H9 (cell line): ENCODE measurements at regions not wholly inside any gene's neighbourhood (a gene's known extent, or its start where the extent isn't known, plus 50 kb on each side); places are given as distances from the start of the nearest gene placed in this dataset.

ENCODE experiments used
- DNase-seq: peaks from one replicate; pipeline ENCODE4 v3.0.0-alpha.2; 2017
- H2AFZ ChIP-seq: one replicate; pipeline ENCODE4 v1.6.1; 2013; ENCODE audit warnings: mild to moderate bottlenecking, low read length, control low read depth, moderate library complexity
- H2AK5ac ChIP-seq: 2 replicates; pipeline ENCODE4 v1.6.1; 2013; ENCODE audit warnings: low read length, control low read depth, mixed read lengths; ENCODE audit not compliant: insufficient read length
- H2BK120ac ChIP-seq: one replicate; pipeline ENCODE4 v1.6.1; 2013; ENCODE audit warnings: low read depth, mild to moderate bottlenecking, low read length, control low read depth, inconsistent platforms; ENCODE audit not compliant: poor library complexity, severe bottlenecking
- H2BK12ac ChIP-seq: 2 replicates; pipeline ENCODE4 v1.6.1; 2013; ENCODE audit warnings: low read length, control low read depth, mixed read lengths, low read depth; ENCODE audit not compliant: insufficient read length
- H2BK15ac ChIP-seq: 2 replicates; pipeline ENCODE4 v1.6.1; 2013; ENCODE audit warnings: low read depth, low read length, control low read depth
- H2BK20ac ChIP-seq: one replicate; pipeline ENCODE4 v1.6.1; 2013; ENCODE audit warnings: low read depth, mild to moderate bottlenecking, low read length, control low read depth, inconsistent platforms; ENCODE audit not compliant: poor library complexity, severe bottlenecking
- H2BK5ac ChIP-seq: 2 replicates; pipeline ENCODE4 v1.6.1; 2013; ENCODE audit warnings: low read length, control low read depth, mixed read lengths; ENCODE audit not compliant: insufficient read length
- H3K14ac ChIP-seq: 2 replicates; pipeline ENCODE4 v1.6.1; 2013; ENCODE audit warnings: low read length, control low read depth; ENCODE audit not compliant: insufficient read depth
- H3K18ac ChIP-seq: 2 replicates; pipeline ENCODE4 v1.6.1; 2013; ENCODE audit warnings: low read depth, mild to moderate bottlenecking, mixed read lengths, low read length, control low read depth; ENCODE audit not compliant: insufficient read length
- H3K23ac ChIP-seq: 2 replicates; pipeline ENCODE4 v1.6.1; 2013; ENCODE audit warnings: low read length, control low read depth, mixed read lengths, low read depth; ENCODE audit not compliant: insufficient read length
- H3K23me2 ChIP-seq: 2 replicates; pipeline ENCODE4 v1.6.1; 2013; ENCODE audit warnings: low read depth, mild to moderate bottlenecking, mixed read lengths, low read length, control low read depth; ENCODE audit not compliant: insufficient read length, poor library complexity, severe bottlenecking
- H3K27ac ChIP-seq: 2 replicates; pipeline ENCODE4 v1.5.1; 2013; ENCODE audit warnings: low read length, control low read depth, mixed read lengths, low read depth; ENCODE audit not compliant: insufficient read length
- H3K27me3 ChIP-seq: 2 replicates; pipeline ENCODE4 v1.6.1; 2013; ENCODE audit warnings: low read length, control low read depth, inconsistent platforms; ENCODE audit not compliant: insufficient read depth
- H3K4ac ChIP-seq: 2 replicates; pipeline ENCODE4 v1.6.1; 2013; ENCODE audit warnings: low read depth, mild to moderate bottlenecking, control low read depth, inconsistent platforms, low read length, moderate library complexity
- H3K4me1 ChIP-seq: 2 replicates; pipeline ENCODE4 v1.6.1; 2013; ENCODE audit warnings: low read length, control low read depth, inconsistent platforms; ENCODE audit not compliant: insufficient read depth
- H3K4me2 ChIP-seq: 2 replicates; pipeline ENCODE4 v1.6.1; 2013; ENCODE audit warnings: low read length, control low read depth, mixed read lengths; ENCODE audit not compliant: insufficient read length, insufficient read depth
- H3K56ac ChIP-seq: 2 replicates; pipeline ENCODE4 v1.6.1; 2013; ENCODE audit warnings: low read depth, mild to moderate bottlenecking, mixed read lengths, low read length, control low read depth; ENCODE audit not compliant: insufficient read length
- H3K79me1 ChIP-seq: 2 replicates; pipeline ENCODE4 v1.6.1; 2013; ENCODE audit warnings: low read depth, mild to moderate bottlenecking, moderate library complexity, low read length, control low read depth, inconsistent platforms; ENCODE audit not compliant: insufficient read depth, poor library complexity, severe bottlenecking
- H3K79me2 ChIP-seq: 2 replicates; pipeline ENCODE4 v1.6.1; 2013; ENCODE audit warnings: low read length, control low read depth, inconsistent platforms; ENCODE audit not compliant: insufficient read depth
- H3K9ac ChIP-seq: 2 replicates; pipeline ENCODE4 v1.6.1; 2013; ENCODE audit warnings: low read length, control low read depth, mixed read lengths; ENCODE audit not compliant: insufficient read length; ENCODE audit errors: extremely low read depth
- H3K9me3 ChIP-seq: one replicate; pipeline ENCODE4 v1.6.1; 2013; ENCODE audit warnings: low read depth, low read length, inconsistent platforms; ENCODE audit not compliant: control insufficient read depth
- H3T11ph ChIP-seq: one replicate; pipeline ENCODE4 v1.6.1; 2013; ENCODE audit warnings: mild to moderate bottlenecking, low read length, control low read depth, inconsistent platforms
- H4K20me1 ChIP-seq: one replicate; pipeline ENCODE4 v1.6.1; 2013; ENCODE audit not compliant: control insufficient read depth, insufficient read length, insufficient read depth
- H4K5ac ChIP-seq: 2 replicates; pipeline ENCODE4 v1.6.1; 2013; ENCODE audit warnings: low read depth, mild to moderate bottlenecking, mixed read lengths, low read length, control low read depth; ENCODE audit not compliant: insufficient read length
- H4K8ac ChIP-seq: replicated peaks from 2 replicates; pipeline ENCODE4 v1.6.1; 2013; ENCODE audit warnings: low read length, control low read depth, mixed read lengths, low read depth; ENCODE audit not compliant: insufficient read length
- H4K91ac ChIP-seq: 2 replicates; pipeline ENCODE4 v1.6.1; 2013; ENCODE audit warnings: low read depth, mild to moderate bottlenecking, moderate library complexity, mixed read lengths, low read length, control low read depth; ENCODE audit not compliant: insufficient read length
- H3K27ac Mint-ChIP-seq, 3 experiments: 2 replicates in 2 of 3; 3 replicates in 1 of 3; pipeline ENCODE4 v1.8.0; 2020 to 2021; ENCODE audit warnings: mixed read lengths in 3 of 3, mild to moderate bottlenecking in 1 of 3, moderate library complexity in 1 of 3
- H3K27me3 Mint-ChIP-seq: 2 replicates; pipeline ENCODE4 v1.8.0; 2021; ENCODE audit warnings: low read depth, mild to moderate bottlenecking, moderate library complexity, mixed read lengths
- H3K36me3 Mint-ChIP-seq, 3 experiments: 2 replicates in 2 of 3; 3 replicates in 1 of 3; pipeline ENCODE4 v1.8.0; 2020 to 2021; ENCODE audit warnings: low read depth in 3 of 3, mixed read lengths in 3 of 3; ENCODE audit not compliant: insufficient read depth in 1 of 3
- H3K4me1 Mint-ChIP-seq, 2 experiments: 2 replicates each; pipeline ENCODE4 v1.8.0; 2020; ENCODE audit warnings: mixed read lengths in 2 of 2
- H3K4me3 Mint-ChIP-seq, 2 experiments: 2 replicates in 1 of 2; 3 replicates in 1 of 2; pipeline ENCODE4 v1.8.0; 2020 to 2021; ENCODE audit warnings: mild to moderate bottlenecking in 2 of 2, mixed read lengths in 2 of 2, moderate library complexity in 1 of 2
- H3K9me3 Mint-ChIP-seq, 2 experiments: 2 replicates in 1 of 2; 3 replicates in 1 of 2; pipeline ENCODE4 v1.8.0; 2020; ENCODE audit warnings: mild to moderate bottlenecking in 2 of 2, mixed read lengths in 2 of 2, moderate library complexity in 1 of 2
- CTCF ChIP-seq: fragments of 200-600 bp; sonication (generic); conservative IDR thresholded peaks from 3 replicates; pipeline ENCODE4 v1.8.0; 2021; ENCODE audit warnings: antibody characterized with exemption, mild to moderate bottlenecking
- WGBS: extraction: QIAGEN DNeasy Blood & Tissue Kit; methylation state at CpG from one replicate; pipeline ENCODE4 v1.1.7; 2013; ENCODE audit warnings: missing lambda C conversion rate, low lambda C conversion rate, mixed read lengths; ENCODE audit not compliant: insufficient read length; ENCODE audit errors: extremely low coverage; 5-methylcytosine and 5-hydroxymethylcytosine counted together

DNA sequence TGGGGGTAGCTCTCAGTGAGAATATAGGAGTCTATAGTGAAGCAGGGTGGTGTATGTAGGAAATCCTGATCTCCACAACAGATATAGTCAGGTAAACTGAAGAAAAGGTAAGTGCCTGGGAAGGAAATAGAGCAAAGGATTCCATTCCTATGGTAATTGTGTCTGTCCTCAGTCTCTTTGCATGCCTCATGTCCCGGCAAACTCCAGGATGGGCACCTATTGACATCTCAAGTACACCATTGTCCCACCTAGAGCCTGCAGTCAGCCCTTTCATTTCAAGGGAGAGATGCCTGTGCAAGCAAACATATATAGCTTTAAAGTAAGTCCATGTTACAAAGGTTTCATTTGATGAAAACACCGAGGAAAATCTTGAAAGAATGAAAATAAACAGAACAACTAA is 257.7 kb upstream of the AZI2 start:
- Histone ChIP-seq H3T11ph (no peak overlapping the region), H2BK120ac (no peak overlapping the region), H3K9ac (no peak overlapping the region), H4K20me1 (no peaks in the 10 kb centered on the region), H2AFZ (no peak overlapping the region), H4K5ac (no peak overlapping the region), H3K23ac (no peak overlapping the region), H3K79me1 (no peaks in the 10 kb centered on the region), H2BK20ac (no peak overlapping the region), H4K8ac (no peak overlapping the region), H2BK5ac (no peak overlapping the region), H4K91ac (no peak overlapping the region), H3K9me3 (no peaks in the 10 kb centered on the region), H3K4me2 (no peak overlapping the region), H2BK12ac (no peak overlapping the region), H2BK15ac (no peak overlapping the region), H3K79me2 (no peaks in the 10 kb centered on the region), H3K27ac (no peak overlapping the region), H3K4me1 (peaks cover 6% of the 10 kb centered on the region; the same call in 1 of the 2 replicates), H3K14ac (no peak overlapping the region), H3K4ac (no peak overlapping the region), H3K56ac (no peak overlapping the region), H3K23me2 (no peaks in the 10 kb centered on the region), H3K18ac (no peak overlapping the region), H3K27me3 (no peaks in the 10 kb centered on the region), H2AK5ac (no peak overlapping the region)
- no peak for TF ChIP-seq CTCF
- H3K36me3 Mint-ChIP-seq: no peaks in the 10 kb centered on the region; a peak in 1 of 7 replicates
- no peaks in the 10 kb centered on the region for H3K27me3 Mint-ChIP-seq
- no CpG with 5 or more reads among the region's 2 CpGs for WGBS
- peak; percentile 31 for DNase-seq
- H3K4me3 Mint-ChIP-seq: no peak overlapping the region
- no peaks in the 10 kb centered on the region for H3K9me3 Mint-ChIP-seq
- H3K4me1 Mint-ChIP-seq: peaks cover 16 to 34% of the 10 kb centered on the region in 2 experiments
- peak overlapping the region in 1 of 3 experiments; percentile 21; a peak in 2 of 7 replicates for H3K27ac Mint-ChIP-seq
